ENCODE measurements at regions not wholly inside any gene's neighbourhood (a gene's known extent, or its start where the extent isn't known, plus 50 kb on each side); places are given as distances from the start of the nearest gene placed in this dataset.

GRCh38 chr2:58957188-58957840, 716.2 kb upstream of the FANCL start:
- intact Hi-C loops (cut with DNase I) = no loop called here
- H3K4me3 ChIP-seq (ENCODE audit: low read length in 2 of 2) = no peak overlapping the region
- H3K4me1 ChIP-seq (ENCODE audit: control insufficient read depth in 1 of 2, insufficient read depth in 2 of 2, low read length in 2 of 2) = no peaks in the 10 kb centered on the region
- no peak overlapping the region for H3K27ac ChIP-seq (ENCODE audit: low read depth in 1 of 2, low read length in 2 of 2)
- DNase-seq (no peak), ATAC-seq (ENCODE audit: low FRiP score) (no peak)
- no peaks in the 10 kb centered on the region for H3K27me3 ChIP-seq (ENCODE audit: control insufficient read depth in 1 of 2, insufficient read depth in 2 of 2, low read length in 1 of 2)
- no peaks in the 10 kb centered on the region for H3K9me3 ChIP-seq (ENCODE audit: control insufficient read depth, low read length)
- WGBS, 2 donors = 47 to 60% methylated on average over 4 of the region's 4 CpGs
- no peaks in the 10 kb centered on the region for H3K36me3 ChIP-seq (ENCODE audit: control insufficient read depth in 1 of 2, insufficient read depth in 2 of 2, low read length in 1 of 2)

GRCh38 chr2:58954880-58955385, 713.8 kb upstream of the FANCL start:
- intact Hi-C loops (cut with DNase I) = no loop called here
- no peak for ATAC-seq (ENCODE audit: low FRiP score)

GRCh38 chr2:58951722-58952121, 710.6 kb upstream of the FANCL start:
- H3K4me3 ChIP-seq (ENCODE audit: low read length in 2 of 2) = no peak overlapping the region
- no peak for ATAC-seq (ENCODE audit: low FRiP score)
- no peak for DNase-seq
- no peaks in the 10 kb centered on the region for H3K9me3 ChIP-seq (ENCODE audit: control insufficient read depth, low read length)
- no peak overlapping the region for H3K27ac ChIP-seq (ENCODE audit: low read depth in 1 of 2, low read length in 2 of 2)
- H3K4me1 ChIP-seq (ENCODE audit: control insufficient read depth in 1 of 2, insufficient read depth in 2 of 2, low read length in 2 of 2) = no peaks in the 10 kb centered on the region
- 64 to 70% methylated on average over 3 of the region's 3 CpGs for WGBS, 2 donors
- intact Hi-C loops (cut with DNase I) = no loop called here
- H3K27me3 ChIP-seq (ENCODE audit: control insufficient read depth in 1 of 2, insufficient read depth in 2 of 2, low read length in 1 of 2) = no peaks in the 10 kb centered on the region
- no peaks in the 10 kb centered on the region for H3K36me3 ChIP-seq (ENCODE audit: control insufficient read depth in 1 of 2, insufficient read depth in 2 of 2, low read length in 1 of 2)

More at GRCh38 chr2:58954880-58955385, 713.8 kb upstream of the FANCL start:
- Histone ChIP-seq H3K4me3 (ENCODE audit: low read length in 2 of 2) (no peak overlapping the region), H3K4me1 (ENCODE audit: control insufficient read depth in 1 of 2, insufficient read depth in 2 of 2, low read length in 2 of 2) (no peaks in the 10 kb centered on the region), H3K27me3 (ENCODE audit: control insufficient read depth in 1 of 2, insufficient read depth in 2 of 2, low read length in 1 of 2) (no peaks in the 10 kb centered on the region), H3K36me3 (ENCODE audit: control insufficient read depth in 1 of 2, insufficient read depth in 2 of 2, low read length in 1 of 2) (no peaks in the 10 kb centered on the region), H3K27ac (ENCODE audit: low read depth in 1 of 2, low read length in 2 of 2) (no peak overlapping the region), H3K9me3 (ENCODE audit: control insufficient read depth, low read length) (no peaks in the 10 kb centered on the region)
- DNase-seq = no peak
- 57 to 62% methylated on average over 11 of the region's 11 CpGs for WGBS, 2 donors

GRCh38 chr2:58950795-58951462, 709.8 kb upstream of the FANCL start:
- H3K9me3 ChIP-seq (ENCODE audit: control insufficient read depth, low read length) = peaks cover under 1% of the 10 kb centered on the region
- H3K36me3 ChIP-seq (ENCODE audit: control insufficient read depth in 1 of 2, insufficient read depth in 2 of 2, low read length in 1 of 2) = no peaks in the 10 kb centered on the region
- ATAC-seq (ENCODE audit: low FRiP score) = no peak
- intact Hi-C loops (cut with DNase I) = no loop called here
- no peaks in the 10 kb centered on the region for H3K4me1 ChIP-seq (ENCODE audit: control insufficient read depth in 1 of 2, insufficient read depth in 2 of 2, low read length in 2 of 2)
- H3K27me3 ChIP-seq (ENCODE audit: control insufficient read depth in 1 of 2, insufficient read depth in 2 of 2, low read length in 1 of 2) = no peaks in the 10 kb centered on the region
- H3K4me3 ChIP-seq (ENCODE audit: low read length in 2 of 2) = no peak overlapping the region
- DNase-seq = no peak
- no peak overlapping the region for H3K27ac ChIP-seq (ENCODE audit: low read depth in 1 of 2, low read length in 2 of 2)
- WGBS, 2 donors = 78 to 79% methylated on average over 4 of the region's 4 CpGs

- no peak for DNase-seq
- H3K4me3 ChIP-seq (ENCODE audit: low read length in 2 of 2) = no peak overlapping the region
- no peaks in the 10 kb centered on the region for H3K27me3 ChIP-seq (ENCODE audit: control insufficient read depth in 1 of 2, insufficient read depth in 2 of 2, low read length in 1 of 2)
- no peaks in the 10 kb centered on the region for H3K36me3 ChIP-seq (ENCODE audit: control insufficient read depth in 1 of 2, insufficient read depth in 2 of 2, low read length in 1 of 2)
- H3K27ac ChIP-seq (ENCODE audit: low read depth in 1 of 2, low read length in 2 of 2) = no peak overlapping the region
- intact Hi-C loops (cut with DNase I) = no loop called here
- ATAC-seq (ENCODE audit: low FRiP score) = no peak
- H3K4me1 ChIP-seq (ENCODE audit: control insufficient read depth in 1 of 2, insufficient read depth in 2 of 2, low read length in 2 of 2) = peaks cover 0 to 1% of the 10 kb centered on the region in 2 donors
- peaks cover 4% of the 10 kb centered on the region for H3K9me3 ChIP-seq (ENCODE audit: control insufficient read depth, low read length)
Measured at GRCh38 chr2:58939388-58939787, 698.3 kb upstream of the FANCL start.

GRCh38 chr2:58938988-58939387, 697.9 kb upstream of the FANCL start:
- DNase-seq = no peak
- WGBS, 2 donors = 79 to 83% methylated on average over 1 of the region's 1 CpG
- ATAC-seq (ENCODE audit: low FRiP score) = no peak
- Histone ChIP-seq H3K9me3 (ENCODE audit: control insufficient read depth, low read length) (peaks cover 4% of the 10 kb centered on the region), H3K4me1 (ENCODE audit: control insufficient read depth in 1 of 2, insufficient read depth in 2 of 2, low read length in 2 of 2) (peaks cover 0 to 1% of the 10 kb centered on the region in 2 donors), H3K27me3 (ENCODE audit: control insufficient read depth in 1 of 2, insufficient read depth in 2 of 2, low read length in 1 of 2) (no peaks in the 10 kb centered on the region), H3K4me3 (ENCODE audit: low read length in 2 of 2) (no peak overlapping the region), H3K27ac (ENCODE audit: low read depth in 1 of 2, low read length in 2 of 2) (no peak overlapping the region), H3K36me3 (ENCODE audit: control insufficient read depth in 1 of 2, insufficient read depth in 2 of 2, low read length in 1 of 2) (no peaks in the 10 kb centered on the region)
- intact Hi-C loops (cut with DNase I) = no loop called here

GRCh38 chr2:58932801-58933200, 691.7 kb upstream of the FANCL start:
- no peak for ATAC-seq (ENCODE audit: low FRiP score)
- WGBS, 2 donors = 61 to 78% methylated on average over 3 of the region's 3 CpGs
- H3K36me3 ChIP-seq (ENCODE audit: control insufficient read depth in 1 of 2, insufficient read depth in 2 of 2, low read length in 1 of 2) = no peaks in the 10 kb centered on the region
- no peak overlapping the region for H3K27ac ChIP-seq (ENCODE audit: low read depth in 1 of 2, low read length in 2 of 2)
- no peaks in the 10 kb centered on the region for H3K27me3 ChIP-seq (ENCODE audit: control insufficient read depth in 1 of 2, insufficient read depth in 2 of 2, low read length in 1 of 2)
- intact Hi-C loops (cut with DNase I) = no loop called here
- no peaks in the 10 kb centered on the region for H3K4me1 ChIP-seq (ENCODE audit: control insufficient read depth in 1 of 2, insufficient read depth in 2 of 2, low read length in 2 of 2)
- peaks cover 1% of the 10 kb centered on the region for H3K9me3 ChIP-seq (ENCODE audit: control insufficient read depth, low read length)
- H3K4me3 ChIP-seq (ENCODE audit: low read length in 2 of 2) = no peak overlapping the region
- DNase-seq = no peak

GRCh38 chr2:58930537-58930936, 689.4 kb upstream of the FANCL start:
- no peaks in the 10 kb centered on the region for H3K9me3 ChIP-seq (ENCODE audit: control insufficient read depth, low read length)
- H3K4me1 ChIP-seq (ENCODE audit: control insufficient read depth in 1 of 2, insufficient read depth in 2 of 2, low read length in 2 of 2) = no peaks in the 10 kb centered on the region
- no peaks in the 10 kb centered on the region for H3K27me3 ChIP-seq (ENCODE audit: control insufficient read depth in 1 of 2, insufficient read depth in 2 of 2, low read length in 1 of 2)
- ATAC-seq (ENCODE audit: low FRiP score) (no peak), DNase-seq (no peak)
- H3K27ac ChIP-seq (ENCODE audit: low read depth in 1 of 2, low read length in 2 of 2) = no peak overlapping the region
- no peaks in the 10 kb centered on the region for H3K36me3 ChIP-seq (ENCODE audit: control insufficient read depth in 1 of 2, insufficient read depth in 2 of 2, low read length in 1 of 2)
- 54 to 72% methylated on average over 5 of the region's 5 CpGs for WGBS, 2 donors
- intact Hi-C loops (cut with DNase I) = no loop called here
- H3K4me3 ChIP-seq (ENCODE audit: low read length in 2 of 2) = no peak overlapping the region

GRCh38 chr2:58928973-58929372, 687.8 kb upstream of the FANCL start:
- Histone ChIP-seq H3K4me3 (ENCODE audit: low read length in 2 of 2) (no peak overlapping the region), H3K27ac (ENCODE audit: low read depth in 1 of 2, low read length in 2 of 2) (no peak overlapping the region), H3K27me3 (ENCODE audit: control insufficient read depth in 1 of 2, insufficient read depth in 2 of 2, low read length in 1 of 2) (no peaks in the 10 kb centered on the region), H3K36me3 (ENCODE audit: control insufficient read depth in 1 of 2, insufficient read depth in 2 of 2, low read length in 1 of 2) (no peaks in the 10 kb centered on the region), H3K4me1 (ENCODE audit: control insufficient read depth in 1 of 2, insufficient read depth in 2 of 2, low read length in 2 of 2) (no peaks in the 10 kb centered on the region), H3K9me3 (ENCODE audit: control insufficient read depth, low read length) (no peaks in the 10 kb centered on the region)
- no peak for DNase-seq
- intact Hi-C loops (cut with DNase I) = no loop called here
- ATAC-seq (ENCODE audit: low FRiP score) = no peak
